ENCODE measurements at regions not wholly inside any gene's neighbourhood (a gene's known extent, or its start where the extent isn't known, plus 50 kb on each side); places are given as distances from the start of the nearest gene placed in this dataset.
"Not testable (repeated sequence)": the region's sequence is repeated elsewhere in the genome, so short reads cannot be mapped to it uniquely, and the experiment has no call there.

DNA sequence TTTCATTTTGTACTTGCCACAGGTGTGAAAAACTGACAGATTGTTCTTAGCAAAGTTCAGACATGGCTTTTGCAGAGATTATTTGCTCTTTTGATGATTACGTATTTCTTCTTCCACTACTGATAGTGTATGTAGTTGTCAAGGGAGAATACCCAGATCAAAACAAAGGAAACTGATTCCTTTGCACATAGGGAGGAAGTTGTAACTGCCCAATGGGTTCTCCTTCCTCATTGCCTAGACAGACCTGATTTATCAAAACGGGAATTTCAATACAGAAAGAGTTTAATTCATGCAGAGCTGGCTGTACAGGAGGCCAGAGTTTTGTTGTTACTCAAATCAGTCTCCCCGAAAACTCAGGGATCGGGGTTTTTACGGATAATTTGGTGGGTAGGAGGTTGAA, 214.7 kb downstream of the BCAS1 start:
- DNase-seq = no peak

DNA sequence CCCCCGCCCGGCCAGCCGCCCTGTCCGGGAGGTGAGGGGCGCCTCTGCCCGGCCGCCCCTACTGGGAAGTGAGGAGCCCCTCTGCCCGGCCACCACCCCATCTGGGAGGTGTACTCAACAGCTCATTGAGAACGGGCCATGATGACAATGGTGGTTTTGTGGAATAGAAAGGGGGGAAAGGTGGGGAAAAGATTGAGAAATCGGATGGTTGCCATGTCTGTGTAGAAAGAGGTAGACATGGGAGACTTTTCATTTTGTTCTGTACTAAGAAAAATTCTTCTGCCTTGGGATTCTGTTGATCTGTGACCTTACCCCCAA, 215.8 kb downstream of the BCAS1 start:
- DNase-seq = not testable (repeated sequence)

DNA sequence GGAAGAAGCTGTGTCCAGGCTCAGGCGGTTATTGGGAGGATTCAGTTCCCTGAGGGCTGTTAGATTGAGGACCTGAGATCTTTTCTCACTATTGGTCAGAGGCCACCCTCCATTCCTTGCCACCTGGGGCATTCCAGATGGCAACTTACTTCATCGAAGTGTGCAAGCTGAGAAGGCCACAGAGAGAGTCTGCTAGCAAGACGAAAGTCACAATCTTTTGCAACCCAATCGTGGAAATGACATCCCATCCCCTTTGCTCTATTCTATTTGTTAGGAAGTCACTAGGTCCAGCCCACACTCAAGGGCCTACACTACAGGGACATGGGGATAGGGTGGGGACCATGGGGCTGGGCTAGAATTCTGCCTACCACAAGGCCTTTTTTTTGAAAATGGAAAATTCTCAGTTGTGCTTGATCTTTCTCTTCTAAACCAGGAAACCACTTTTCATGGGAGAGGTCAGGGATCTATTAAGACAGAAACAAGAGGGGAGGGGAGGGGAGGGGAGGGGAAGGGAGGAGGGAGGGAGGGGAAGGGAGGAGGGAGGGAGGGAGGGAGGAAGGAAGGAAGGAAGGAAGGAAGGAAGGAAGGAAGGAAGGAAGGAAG, 217.2 kb downstream of the BCAS1 start:
- no peak for DNase-seq

DNA sequence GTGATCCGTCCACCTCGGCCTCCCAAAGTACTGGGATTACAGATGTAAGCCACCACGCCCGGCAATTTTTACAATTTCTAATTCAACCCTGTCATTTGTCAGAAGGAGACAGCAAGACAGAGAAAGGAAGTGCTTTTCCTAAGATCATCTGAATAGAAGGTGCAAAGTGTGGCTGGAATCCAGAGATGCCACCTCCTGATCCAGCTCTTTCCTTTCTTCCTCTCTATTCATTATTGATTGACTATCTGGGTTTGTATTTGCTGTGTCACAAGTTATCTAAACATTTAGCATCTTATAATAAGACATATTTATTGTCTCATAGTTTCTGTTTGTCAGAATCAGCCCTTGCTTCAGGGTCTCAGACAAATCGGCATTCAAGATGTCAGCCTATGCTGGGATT, 217.7 kb downstream of the BCAS1 start:
- no peak for DNase-seq

DNA sequence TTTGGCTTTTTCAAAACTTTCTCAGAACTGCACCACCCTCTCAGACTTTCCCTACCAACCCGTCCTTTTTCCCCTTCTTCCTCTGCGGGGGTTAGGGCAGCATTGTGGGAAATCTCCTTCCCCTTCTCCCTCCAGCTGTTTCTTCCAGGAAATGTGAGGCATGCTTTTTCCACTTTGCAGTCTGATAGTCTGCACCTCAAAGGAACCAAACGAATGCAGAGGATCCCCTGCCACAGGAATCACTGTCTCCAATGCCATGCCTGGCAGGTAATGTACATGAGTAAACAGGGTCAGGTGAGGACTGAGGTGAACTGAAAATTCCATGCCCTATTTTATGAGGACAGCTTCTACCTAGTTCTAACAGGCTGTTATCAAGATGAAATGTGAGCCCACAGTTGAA, 218.4 kb downstream of the BCAS1 start:
- DNase-seq = no peak

DNA sequence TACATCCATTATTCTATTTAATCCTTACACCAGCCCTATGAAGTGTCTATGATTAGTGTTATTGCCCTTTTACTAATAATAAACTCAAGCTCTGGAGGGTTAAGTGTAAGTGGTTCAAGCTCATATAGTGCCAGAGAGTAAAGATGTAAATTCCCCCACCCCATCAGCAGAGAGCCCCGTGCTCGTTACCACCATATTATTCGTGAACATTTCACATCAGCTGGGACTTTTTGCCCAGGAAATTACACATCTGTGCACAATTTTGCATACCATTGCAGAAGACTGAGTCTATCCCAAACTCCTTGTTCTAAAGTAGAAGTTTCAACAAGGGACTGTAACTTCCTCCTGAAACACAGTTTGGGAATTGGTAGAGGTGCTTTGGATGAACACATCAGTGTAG, 220.1 kb downstream of the BCAS1 start:
- no peak for DNase-seq

DNA sequence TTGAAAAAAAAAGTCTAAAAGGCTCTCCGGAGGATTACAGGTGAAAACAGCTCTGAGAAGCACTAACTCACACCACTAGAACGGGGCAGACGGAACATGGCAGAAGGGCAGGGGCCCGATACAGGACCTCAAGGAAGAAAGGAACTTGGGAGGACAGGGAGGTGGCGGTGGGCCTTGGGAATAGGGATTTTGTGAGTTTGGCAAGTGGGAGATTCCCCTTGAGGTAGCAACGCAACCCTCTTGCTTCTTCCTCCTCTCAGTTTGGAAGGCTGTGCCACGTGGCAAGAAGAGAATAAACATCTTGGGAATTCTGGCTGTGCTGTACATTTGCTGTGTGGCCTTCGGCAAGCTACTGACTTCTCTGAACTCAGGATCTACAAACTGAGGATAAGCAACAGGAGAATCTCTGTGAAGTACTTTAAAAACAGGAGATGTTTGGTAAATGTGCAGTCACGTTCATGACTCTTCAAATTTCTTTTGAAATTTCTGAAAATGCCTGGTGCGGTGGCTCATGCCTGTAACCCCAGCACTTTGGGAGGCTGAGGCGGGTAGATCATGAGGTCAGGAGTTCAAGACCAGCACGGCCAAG, 220.8 kb downstream of the BCAS1 start:
- DNase-seq = no peak

DNA sequence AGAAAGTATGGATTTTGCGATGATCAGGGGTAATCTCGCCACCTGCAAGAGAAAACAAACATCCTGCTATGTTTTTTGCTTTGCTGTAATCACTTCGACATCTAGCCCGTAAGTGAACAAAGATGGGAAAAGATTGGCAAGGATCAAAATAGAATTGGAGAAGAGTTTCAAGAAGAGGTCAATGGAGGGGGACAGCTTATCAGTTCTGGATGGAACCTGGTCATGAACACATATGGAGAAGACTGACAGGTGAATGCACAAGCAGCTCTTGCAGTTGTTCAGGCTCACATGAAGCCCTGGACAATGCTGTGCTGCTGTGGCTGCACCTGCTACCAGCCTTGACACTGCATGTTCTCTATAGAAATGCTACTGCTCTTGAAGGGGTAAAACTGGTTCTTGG, 222.1 kb downstream of the BCAS1 start:
- DNase-seq = no peak

DNA sequence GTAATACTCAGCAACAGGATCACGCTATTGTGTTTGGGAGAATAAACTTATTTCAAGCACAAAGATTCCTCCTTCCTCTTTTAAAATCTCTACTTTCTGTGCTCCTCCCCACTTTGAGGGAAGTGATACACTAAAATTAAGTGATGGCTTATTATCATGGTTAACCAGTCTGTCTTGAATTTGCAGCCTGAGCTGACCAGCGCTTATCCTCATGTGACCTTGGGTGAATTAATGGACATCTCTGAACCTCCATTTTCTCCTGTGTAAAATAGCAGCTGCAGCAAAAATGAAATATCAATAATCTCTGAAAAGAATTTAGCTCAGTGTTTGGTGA, 222.6 kb downstream of the BCAS1 start:
- DNase-seq = no peak

DNA sequence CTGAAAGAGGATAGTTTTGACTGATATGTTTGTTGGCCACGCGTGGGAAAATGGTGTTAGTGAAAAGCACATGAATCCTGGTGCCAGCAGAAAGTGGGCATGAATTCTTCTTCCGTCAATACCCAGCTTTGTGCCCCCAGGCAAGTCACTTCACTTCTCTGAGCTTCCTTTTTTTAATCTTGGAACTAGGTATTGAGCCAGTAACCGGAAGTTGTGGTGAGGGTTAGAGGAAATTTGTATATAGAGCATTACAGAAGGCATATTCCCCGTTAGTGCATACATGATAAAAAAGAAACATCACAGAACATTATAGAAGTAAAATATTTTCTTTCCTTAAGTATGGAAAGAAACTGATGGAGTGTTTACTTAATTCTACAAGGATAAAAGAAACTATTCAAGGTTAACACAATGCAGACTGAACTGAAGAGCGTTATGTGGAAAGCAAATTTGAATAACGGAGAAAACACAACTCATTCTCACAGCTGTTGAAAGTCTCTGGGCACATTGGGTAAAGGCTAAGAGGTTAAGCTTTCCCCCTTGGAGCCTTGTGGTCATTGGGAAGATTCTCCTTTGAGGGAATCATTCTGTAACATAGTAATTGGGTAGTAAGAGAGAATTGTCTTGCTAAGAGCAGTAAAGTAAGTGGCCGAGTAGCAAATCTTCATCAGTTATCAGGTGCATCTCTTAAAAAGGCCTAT, 223.1 kb downstream of the BCAS1 start:
- DNase-seq = no peak

DNA sequence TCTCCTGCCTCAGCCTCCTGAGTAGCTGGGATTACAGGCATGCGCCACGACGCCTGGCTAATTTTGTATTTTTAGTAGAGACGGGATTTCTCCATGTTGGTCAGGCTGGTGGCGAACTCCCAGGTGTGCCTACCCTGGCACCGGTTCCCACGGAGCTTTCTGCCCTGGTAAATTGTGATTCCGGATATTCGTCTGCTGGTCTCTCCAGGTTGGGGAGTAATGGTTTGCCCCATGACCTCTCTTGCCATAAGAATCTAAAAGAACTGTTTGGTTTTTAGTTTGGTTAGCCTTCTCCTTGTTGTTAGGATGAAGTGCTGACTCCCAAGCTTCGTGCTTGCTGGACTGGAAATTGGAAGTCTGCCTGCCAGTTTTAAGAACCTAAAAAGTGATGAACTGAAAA, 223.8 kb downstream of the BCAS1 start:
- no peak for DNase-seq

DNA sequence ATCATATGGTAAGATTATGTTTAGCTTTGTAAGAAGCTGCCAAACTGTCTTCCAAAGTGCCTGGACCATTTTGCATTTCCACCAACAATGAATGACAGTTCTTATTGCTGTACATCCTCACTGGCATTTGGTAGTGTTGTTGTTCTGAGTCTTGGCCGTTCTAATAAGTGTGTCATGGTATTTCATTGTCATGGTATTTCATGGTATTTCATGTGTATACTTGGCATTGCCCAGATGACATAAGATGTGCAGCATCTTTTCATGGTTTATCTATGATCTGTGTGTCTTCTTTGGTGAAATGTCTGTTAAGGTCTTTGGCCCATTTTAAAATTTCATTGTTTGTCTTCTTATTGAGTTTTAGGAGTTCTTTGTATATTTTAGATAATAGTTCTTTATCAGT, 224.4 kb downstream of the BCAS1 start:
- DNase-seq = no peak

DNA sequence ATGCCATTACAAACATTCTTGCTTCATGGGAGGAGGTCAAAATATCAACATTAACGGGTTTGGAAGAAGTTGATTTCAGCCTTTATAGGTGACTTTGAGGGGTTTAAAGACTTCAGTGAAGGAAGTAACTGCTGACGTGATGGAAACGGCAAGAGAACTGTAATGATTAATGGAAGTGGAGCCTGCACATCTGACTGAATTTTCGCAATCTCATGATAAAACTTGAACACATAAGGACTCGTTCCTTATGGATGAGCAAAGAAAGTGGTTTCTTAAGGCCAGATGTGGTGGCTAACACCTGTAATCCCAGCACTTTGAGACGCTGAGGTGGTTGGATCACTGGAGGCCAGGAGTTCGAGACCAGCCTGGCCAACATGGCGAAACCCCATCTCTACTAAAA, 226.1 kb downstream of the BCAS1 start:
- no peak for DNase-seq

DNA sequence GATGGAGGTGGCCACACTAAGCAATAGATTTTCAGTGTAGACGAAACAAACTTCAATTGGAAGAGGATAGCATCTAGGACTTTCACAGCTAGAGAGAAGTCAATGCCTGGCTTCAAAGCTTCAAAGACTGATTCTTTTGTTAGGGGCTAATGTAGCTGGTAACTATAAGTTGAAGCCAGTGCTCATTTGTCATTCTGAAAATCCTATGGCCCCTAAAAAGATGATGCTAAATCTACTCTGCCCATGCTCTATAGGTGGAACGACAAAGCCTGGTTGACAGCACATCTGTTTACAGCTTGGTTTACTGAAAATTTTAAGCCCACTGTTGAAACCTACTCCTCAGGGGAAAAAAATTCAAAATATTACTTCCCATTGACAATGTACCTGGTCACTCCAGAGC, 226.7 kb downstream of the BCAS1 start:
- no peak for DNase-seq

DNA sequence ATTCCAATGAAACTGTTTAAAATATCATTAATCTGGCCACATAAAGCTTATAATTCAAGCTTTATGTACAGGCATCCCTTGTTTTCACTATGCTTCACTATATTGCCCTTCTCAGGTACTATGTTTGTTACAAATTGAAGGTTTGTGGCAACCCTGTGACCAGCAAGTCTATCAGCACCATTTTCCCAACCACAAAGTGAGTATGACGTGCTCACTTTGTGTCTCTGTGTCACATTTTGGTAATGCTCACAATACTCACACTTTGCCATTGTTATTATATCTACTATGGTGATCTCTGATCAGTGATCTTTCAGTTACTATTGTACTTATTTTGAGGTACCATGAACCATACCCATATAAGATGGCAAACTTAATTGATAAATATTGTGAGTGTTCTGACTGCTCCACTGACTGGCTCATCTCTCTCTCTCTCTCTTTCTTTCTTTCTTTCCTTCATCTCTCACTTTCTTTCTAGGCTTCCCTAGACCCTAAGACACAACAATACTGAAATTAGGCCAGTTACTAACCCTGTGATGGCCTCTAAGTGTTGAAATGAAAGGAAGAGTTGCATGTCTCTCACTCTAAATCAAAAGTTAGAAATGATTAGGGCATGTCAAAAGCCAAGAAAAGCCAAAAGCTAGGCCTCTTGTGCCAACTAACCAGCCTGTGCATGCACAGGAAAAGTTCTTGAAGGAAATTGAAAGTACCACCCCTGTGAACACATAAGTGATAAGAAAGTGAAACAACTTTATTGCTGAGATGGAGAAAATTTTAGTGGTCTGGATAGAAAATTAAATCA, 227.9 kb downstream of the BCAS1 start:
- DNase-seq = no peak

DNA sequence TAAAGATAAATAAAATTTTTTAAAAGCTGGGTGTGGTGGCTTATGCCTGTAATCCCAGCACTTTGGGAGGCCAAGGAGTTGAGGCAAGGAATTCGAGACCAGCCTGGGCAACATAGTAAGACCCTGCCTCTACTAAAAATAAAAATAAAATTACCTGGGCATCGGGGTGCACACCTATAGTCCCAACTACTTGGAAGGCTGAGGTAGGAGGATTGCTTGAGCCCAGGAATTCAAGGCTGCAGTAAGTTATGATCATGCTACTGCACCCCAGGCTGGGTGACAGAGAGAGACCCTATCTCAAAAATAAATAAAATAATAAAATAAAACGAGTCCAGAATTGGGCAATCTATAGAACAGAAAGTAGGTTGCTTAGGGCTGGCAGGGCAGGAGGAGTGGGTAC, 228.7 kb downstream of the BCAS1 start:
- no peak for DNase-seq

DNA sequence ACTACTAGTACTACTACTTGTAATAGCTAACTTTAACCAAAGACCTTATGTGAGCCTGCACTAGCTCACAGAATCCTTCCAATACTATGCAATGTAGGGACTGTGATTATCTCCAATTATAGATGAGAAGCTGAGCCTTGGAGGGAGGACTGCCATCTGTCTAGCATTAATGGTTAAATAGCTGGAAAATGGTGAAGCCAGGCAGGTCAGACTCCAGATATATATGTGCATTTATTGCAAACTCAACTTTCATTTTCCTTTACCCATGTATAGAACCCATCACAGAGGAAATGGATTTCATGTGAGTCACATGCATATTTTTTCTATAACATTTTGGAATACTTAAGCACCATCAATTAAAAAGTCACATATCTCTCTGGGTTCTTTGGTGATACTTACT, 229.9 kb downstream of the BCAS1 start:
- DNase-seq = no peak

DNA sequence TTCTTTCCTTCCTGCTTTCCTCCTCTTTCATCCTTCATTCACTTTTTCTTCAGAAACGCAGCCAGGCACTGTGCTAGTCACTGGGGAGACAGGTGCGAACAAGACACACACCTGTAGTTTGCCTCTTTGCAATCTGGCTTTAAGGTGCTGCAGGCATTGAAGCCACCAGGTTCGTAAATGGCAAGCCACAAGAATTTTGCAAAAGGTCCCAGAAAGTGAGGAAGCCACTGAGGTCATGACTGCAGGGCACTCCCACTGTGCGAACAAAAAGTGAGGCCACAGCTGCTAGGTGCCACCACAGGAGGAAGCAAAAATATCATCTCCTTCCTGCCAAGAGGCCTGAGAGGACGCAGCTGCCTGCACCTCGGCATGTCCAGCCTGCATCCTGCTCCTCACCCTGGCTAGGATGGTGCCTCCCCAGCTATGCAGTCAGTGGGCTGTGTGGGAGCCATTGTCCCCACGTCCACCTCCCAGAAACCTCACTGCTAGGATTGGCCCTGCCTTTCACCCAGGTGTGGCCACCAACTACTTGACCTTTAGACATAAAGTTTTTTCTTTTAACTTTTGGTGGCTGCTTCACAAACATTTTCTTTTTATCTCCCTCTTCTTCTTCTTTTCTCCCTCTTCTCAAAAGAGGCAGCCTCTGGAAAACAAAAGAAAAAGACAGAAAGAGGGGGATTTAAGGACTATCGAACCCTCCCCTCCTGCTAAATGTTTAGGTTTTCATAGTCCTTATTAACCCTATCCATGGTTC, 230.8 kb downstream of the BCAS1 start:
- DNase-seq = no peak

DNA sequence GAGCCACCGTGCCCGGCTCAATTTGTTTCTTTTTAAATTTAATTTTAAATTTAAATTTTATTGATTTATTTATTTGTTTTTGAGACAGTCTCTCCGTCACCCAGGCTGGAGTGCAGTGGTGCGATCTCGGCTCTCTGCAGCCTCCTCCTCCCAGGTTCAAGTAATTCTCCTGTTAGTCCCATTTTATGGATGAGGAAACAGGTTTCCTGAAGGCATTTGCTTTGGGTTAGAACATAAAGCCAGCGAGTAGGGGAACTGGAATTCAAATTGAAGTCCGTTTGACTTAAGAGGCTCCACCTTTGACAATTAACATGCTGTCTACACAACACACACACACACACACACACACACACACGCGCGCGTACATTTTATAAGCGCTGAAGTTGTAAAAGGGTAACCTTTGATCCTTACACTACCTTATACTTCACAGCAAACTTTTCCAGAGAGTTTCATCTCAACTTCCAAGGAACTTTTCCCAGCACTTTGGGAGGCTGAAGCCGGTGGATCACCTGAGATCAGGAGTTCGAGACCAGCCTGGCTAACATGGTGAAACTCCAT, 232.0 kb downstream of the BCAS1 start:
- DNase-seq = no peak

DNA sequence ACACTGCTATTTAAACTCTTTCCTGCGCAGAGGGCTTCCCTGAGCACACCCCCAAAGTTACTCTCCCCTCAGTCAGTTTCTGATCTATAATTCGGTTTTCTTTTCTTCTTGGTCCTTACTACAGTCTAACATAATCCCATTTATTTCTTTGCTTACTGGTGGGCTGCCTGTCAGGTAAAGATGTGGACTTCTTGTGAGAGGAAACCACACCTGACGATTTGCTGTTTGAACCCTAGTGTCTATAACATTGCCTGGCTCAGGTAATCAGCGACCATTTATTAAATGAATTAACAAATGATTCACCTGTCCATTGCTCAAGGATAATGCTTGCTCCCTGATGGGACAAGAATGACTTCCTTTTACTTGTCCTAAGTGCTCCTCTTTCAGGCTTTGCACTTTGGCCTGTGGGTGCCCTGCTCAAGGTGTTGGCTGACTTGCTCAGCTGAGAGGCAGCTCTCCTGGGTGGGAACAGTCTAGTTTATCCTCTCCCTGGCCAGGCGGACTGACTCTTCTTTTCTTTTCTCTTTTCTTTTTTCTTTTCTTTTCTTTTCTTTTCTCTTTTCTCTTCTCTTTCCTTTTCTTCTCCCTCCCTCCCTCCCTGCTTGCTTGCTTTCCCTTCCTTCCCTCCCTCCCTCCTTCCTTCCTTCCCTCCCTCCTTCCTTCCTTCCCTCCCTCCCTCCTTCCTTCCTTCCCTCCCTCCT, 233.1 kb downstream of the BCAS1 start:
- DNase-seq = no peak

DNA sequence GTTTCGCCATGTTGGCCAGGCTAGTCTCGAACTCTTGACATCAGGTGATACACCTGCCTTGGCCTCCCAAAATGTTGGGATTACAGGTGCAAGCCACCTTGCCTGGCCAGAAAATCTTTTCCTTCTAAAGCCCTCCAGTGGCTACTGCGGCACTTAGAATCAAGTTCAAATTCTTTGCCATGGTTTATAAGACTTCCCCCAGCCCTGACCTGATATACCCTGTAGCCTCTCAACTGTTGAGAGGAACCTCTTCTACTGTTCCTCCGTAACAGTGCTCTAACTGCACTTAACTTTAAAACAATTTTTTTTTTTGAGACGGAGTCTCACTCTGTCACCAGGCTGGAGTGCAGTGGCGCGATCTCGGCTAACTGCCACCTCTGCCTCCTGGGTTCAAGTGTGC, 235.6 kb downstream of the BCAS1 start:
- DNase-seq = no peak

DNA sequence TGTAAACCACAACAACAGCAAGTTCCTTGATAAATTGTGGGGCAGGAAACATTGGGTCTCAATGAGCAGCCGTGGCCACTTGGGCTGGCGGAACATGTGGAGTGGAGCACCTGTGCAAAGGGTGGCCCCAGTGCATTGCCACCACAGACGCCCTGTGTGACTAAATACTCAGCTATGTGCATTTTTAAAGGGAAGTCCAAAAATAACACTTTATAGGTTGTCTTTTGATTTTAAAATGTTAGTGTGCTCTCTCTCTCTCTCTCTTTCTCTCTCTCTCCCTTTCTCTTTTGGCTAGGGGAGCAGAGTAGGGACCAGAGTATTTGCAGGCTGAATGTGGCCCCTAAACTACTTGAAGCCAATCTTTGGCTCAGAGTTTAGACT, 236.3 kb downstream of the BCAS1 start:
- DNase-seq = no peak

Data from DMS79 treated with DMSO at 0.1 percent for 48 hours (cell line).